Stimulated activated CD4-positive, alpha-beta T cell treated with anti-CD3 and anti-CD28 coated beads, Interleukin-2, amount 100 ng/mL, for 48 hours (primary cell): ENCODE measurements at regions not wholly inside any gene's neighbourhood (a gene's known extent, or its start where the extent isn't known, plus 50 kb on each side); places are given as distances from the start of the nearest gene placed in this dataset.

Source experiments
- DNase-seq, 2 donors: peaks; one replicate each; pipeline ENCODE4 v3.0.0-alpha.2; 2020

DNA sequence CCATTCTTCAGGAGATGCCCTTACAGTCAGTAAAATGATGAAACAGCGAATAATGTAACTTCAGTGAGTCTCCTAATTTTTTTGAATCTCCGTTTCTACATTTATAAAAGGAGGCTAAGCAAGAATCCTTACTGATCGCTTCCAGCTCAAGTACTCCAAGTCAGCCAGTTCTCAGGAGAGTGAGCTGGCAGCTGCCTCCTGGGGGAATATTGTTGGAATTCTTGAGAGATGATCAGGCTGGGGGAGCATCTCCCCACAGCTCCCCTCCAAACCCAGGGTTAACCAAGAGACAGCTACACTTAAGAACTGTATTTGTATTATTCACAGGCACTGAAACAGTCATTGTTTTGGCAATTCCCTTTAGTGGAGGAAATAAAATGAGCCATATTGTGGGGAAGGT, 89.1 kb upstream of the PCSK2 start:
- no peak for DNase-seq

DNA sequence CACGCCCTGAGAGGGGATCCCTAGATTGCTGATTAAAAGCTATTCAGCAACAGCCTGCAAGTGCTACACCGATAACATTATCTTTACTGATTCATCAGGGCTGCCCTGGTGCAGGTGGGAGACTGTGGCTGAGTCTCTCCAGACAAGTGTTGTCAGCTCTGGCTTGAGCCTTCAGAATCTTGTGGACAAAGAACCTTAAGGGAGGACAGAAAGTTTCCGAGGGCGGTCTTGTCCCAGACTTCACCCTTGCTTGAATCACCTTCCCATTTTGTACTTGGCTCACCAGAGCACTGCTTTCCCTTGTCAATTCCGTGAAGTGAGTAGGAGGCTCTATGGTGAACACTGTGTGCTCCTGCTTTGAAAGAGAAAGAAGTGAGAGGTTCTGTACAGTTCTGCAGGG, 88.6 kb upstream of the PCSK2 start:
- DNase-seq: no peak

DNA sequence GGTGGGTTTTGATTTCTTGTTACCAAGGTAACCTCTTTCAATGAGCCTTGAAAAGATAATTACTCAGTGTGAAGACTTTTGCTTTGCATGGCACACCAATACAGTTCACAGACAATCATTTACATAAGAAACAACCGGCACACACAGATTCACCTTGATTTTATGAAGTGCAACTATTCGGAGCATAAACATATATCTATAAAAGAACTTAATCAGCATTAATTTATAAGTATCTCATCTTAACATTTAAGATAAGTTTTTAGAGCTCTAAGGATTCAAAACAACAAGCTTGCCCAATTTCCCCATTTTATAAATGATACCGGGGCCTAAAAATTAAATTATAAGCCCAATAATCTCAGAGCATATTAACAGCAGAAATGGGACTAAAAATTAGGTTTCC, 85.9 kb upstream of the PCSK2 start:
- no peak for DNase-seq

GRCh38 chr20:17141568-17141967, 85.3 kb upstream of the PCSK2 start:
- DNase-seq: no peak

- DNase-seq: no peak
Measured at GRCh38 chr20:17142666-17143065, 84.2 kb upstream of the PCSK2 start.

- no peak for DNase-seq
Measured at GRCh38 chr20:17150858-17151257, 76.0 kb upstream of the PCSK2 start.

GRCh38 chr20:17155401-17155800, 71.4 kb upstream of the PCSK2 start:
- no peak for DNase-seq

DNA sequence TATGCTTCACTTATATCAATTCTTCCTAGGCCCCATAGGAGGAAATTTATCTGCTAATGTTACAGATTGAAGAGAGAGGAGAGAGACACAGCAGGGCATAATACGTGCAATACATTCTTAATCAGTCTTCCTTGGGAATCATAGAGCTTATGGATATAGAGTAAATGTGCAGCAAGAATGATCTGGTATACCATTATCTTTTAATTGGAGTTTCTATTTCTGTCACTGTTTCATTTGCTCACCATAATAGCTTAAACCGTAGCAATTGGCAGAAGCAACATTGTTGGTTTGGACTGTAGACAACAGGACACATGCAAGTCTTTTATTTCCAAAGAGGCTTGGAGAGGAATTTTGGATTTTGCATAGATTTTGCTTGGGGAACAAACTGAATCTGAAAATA, 68.1 kb upstream of the PCSK2 start:
- no peak for DNase-seq

DNA sequence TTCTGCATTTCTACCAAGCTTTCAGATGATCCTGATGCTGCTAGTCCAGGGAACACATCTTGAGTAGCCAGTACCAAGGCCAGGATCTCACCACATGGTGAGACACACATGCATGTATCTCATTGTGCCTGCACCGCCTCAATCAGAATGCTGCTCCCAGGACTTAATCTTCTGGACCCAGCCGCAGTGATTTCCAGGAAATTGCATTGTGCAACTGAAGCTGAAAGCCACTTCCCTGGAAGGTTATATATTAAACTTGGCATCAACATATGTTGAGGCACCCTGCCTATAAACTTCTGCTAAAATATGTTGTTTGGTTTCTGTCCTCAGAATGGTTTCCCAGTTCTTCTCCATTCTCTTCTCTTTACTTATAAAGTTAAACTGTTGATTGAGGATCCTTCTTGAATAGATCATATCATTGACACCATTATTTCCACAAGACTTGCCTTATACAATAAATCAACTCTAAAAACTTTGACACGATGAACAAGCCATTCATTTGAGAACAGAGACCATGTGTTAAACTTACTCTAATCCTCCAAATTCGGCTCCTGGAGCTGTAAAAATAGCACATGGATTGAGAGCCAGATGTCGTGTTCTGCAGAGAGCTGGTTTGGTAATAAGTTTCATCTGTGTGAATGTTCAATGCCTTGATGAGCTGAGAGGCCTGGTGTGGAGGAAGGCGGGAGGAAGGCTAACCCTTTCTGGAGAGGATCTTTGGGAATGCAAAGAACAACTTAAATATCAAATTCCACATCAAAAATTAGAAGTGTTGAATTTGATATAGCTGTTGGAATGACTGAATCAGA, 65.0 kb upstream of the PCSK2 start:
- DNase-seq: no peak

DNA sequence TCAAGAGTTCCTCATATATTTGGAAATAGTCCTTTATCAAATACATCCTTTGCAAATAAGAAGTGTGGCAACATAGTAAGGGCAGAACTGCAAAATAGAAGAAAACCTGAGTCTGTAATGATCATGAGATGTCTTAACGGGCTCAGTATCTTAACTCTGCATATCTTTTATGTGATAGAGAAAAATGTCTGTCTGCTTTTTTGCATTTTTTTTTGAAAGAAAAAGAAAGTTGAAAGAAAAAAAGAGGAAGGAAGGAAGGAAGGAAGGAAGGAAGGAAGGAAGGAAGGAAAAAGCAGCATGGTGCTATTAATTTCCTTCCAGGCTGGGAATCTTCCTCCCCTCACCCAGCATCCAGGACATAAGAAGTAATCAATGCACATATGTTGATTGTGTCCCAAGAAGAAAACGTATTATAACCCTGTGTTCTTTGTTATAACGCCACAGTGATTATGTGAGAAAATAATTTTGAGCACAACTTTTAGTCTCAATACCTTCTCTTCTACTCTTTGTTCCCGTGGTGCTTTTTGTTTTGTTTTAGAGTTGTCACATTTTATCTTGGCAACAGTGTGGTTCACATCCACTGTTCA, 58.7 kb upstream of the PCSK2 start:
- DNase-seq: no peak

GRCh38 chr20:17169585-17170136, 57.2 kb upstream of the PCSK2 start:
- no peak for DNase-seq

- DNase-seq: no peak
Measured at GRCh38 chr20:17171746-17172280, 55.0 kb upstream of the PCSK2 start.

DNA sequence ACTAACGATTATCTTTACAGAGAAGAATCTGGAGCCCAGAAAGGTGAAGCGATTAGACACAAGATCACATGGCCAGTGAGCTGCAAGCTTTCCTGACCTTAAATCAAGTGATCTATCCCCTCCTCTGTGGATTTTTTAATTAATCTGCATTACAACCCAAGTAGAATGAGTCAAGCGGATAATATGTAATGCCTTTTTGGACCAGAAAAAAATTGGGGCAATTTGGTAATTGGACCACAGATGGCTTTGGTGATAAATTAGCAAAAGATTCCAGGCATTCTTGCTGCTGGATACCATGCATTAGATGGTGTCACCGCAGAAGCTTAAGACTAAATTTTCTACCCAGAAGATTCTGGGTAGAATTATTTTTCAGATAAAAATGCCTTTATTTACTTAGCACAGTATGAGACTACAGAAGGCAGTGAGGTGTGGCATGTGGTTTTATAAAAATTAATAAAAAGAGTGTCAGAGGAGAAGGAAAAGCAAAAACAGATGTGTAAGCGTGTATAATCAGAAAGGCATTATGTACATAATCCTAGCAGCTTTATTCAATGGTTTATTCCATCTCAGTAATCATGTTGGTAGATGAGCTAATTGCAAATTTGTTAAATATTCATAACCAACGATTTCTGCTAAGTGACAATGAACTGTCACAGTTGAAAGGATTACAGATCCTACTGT, 53.9 kb upstream of the PCSK2 start:
- DNase-seq: no peak
